ENCODE measurements at regions not wholly inside any gene's neighbourhood (a gene's known extent, or its start where the extent isn't known, plus 50 kb on each side); places are given as distances from the start of the nearest gene placed in this dataset.

GRCh38 chr10:33862536-33863105, 528.2 kb upstream of the NRP1 start:
- TF ChIP-seq CTCF (conservative IDR thresholded peaks at IDR 0.05; ENCODE audit: low read length) (no peak), EZH2phosphoT487 (IDR thresholded peaks at IDR 0.05; ENCODE audit: borderline replicate concordance) (no peak)
